Ovary (tissue), 7 donors: ENCODE measurements at regions not wholly inside any gene's neighbourhood (a gene's known extent, or its start where the extent isn't known, plus 50 kb on each side); places are given as distances from the start of the nearest gene placed in this dataset. TPM values are rescaled to one million over a fixed set of nuclear protein-coding genes. Genes with fewer than 3 reads are reported as not detected.
A peak's percentile ranks its signal among the peaks of the same experiment; 100 is the strongest.

Experiments used
- DNase-seq, 5 donors: peaks; one replicate each; pipeline ENCODE4 v3.0.0-alpha.2; 2019 to 2020
- H3K27ac ChIP-seq, 2 donors: fragments of 200-600 bp; one replicate each; pipeline versions ENCODE4 v1.5.1 to v1.8.0; 2019 to 2022
- H3K27me3 ChIP-seq: fragments of 200-600 bp; one replicate; pipeline ENCODE4 v1.8.0; 2022
- H3K36me3 ChIP-seq: fragments of 200-600 bp; sonication (generic); one replicate; pipeline ENCODE4 v1.5.1; 2019
- H3K4me1 ChIP-seq: one replicate; pipeline ENCODE4 v1.8.1; 2013; ENCODE audit warnings: mild to moderate bottlenecking, moderate library complexity; ENCODE audit not compliant: insufficient read depth
- H3K4me3 ChIP-seq: fragments of 200-600 bp; sonication (generic); one replicate; pipeline ENCODE4 v1.5.1; 2017
- H3K9me3 ChIP-seq, 2 donors: fragments of 200-600 bp in 1 of 2; sonication (generic) in 1 of 2; one replicate each; pipeline versions ENCODE4 v1.5.1 to v1.8.1; 2013 to 2019; ENCODE audit warnings: mild to moderate bottlenecking in 1 of 2, moderate library complexity in 1 of 2
- EP300 ChIP-seq: sonication (generic); formaldehyde crosslinking; IDR thresholded peaks from one replicate; pipeline ENCODE4 v1.6.1; 2017; ENCODE audit warnings: antibody characterized with exemption
- POLR2A ChIP-seq: fragments of 450-650 bp; IDR thresholded peaks from one replicate; pipeline ENCODE4 v1.6.1; 2017; ENCODE audit warnings: antibody characterized with exemption, mild to moderate bottlenecking, moderate library complexity
- WGBS, 3 donors: extraction: QIAGEN DNeasy Blood & Tissue Kit in 1 of 3; methylation state at CpG; one replicate each; pipeline versions ENCODE4 v1.1.5 to v1.1.7; 2013 to 2017; 5-methylcytosine and 5-hydroxymethylcytosine counted together
- intact Hi-C, 4 donors: fragments of 100-400 bp; cut with DNase I; formaldehyde crosslinking; loops; one replicate each; pipeline versions ENCODE4 v1.11.0 to v1.15.1; 2022 to 2023
- small RNA-seq: library from RNA; depleted of rRNA; stranded (forward); fragments of <200 nt; gene quantifications from one replicate; pipeline ENCODE3, GENCODE V24; 2016
- TF ChIP-seq, protein P1 (sequence below), 3 donors: fragments of 450-650 bp in 2 of 3; fragments of 200-600 bp in 1 of 3; IDR thresholded peaks; one replicate each; pipeline versions ENCODE4 v1.5.1 to v1.8.0; 2016 to 2022; ENCODE audit warnings: antibody characterized with exemption in 3 of 3, mild to moderate bottlenecking in 1 of 3
- donor health status: DM: no; HTN: no; CAD: no; lungs with moderate emphysema.
- donor health status: DM: no; HTN: no; CAD: no.
- donor health status: Bipolar disorder and iron deficiency.
- donor health status: DM: no; HTN: no; CAD: no.
- donor health status: DM: yes; HTN: yes; CAD: no.

DNA sequence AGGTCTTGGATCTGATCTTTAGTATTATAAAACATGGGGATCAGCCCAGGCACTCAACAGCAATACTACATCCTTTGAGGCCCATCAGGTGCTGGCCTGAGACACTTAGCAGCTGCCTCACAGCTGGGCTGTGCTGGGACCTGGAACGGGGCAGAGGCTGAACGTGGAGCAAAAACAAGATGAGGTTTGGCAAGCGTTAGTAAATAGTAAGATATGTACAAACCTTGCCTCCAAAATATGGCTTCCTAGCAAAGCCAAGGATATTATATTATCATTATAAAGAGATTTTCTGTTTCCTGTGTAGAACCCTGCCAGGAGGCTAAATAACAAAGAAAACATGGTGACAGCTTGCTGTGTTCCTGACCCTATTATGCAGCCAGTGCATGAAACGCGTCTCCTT is 60.0 kb upstream of the SPON1 start:
- no peaks in the 10 kb centered on the region for H3K27me3 ChIP-seq
- intact Hi-C loops = no loop called here
- 6 to 13% (median 7%) methylated on average over 5 of the region's 5 CpGs for WGBS, 3 donors
- DNase-seq = peak in 2 of 5 donors; percentile 34 to 46
- no peaks in the 10 kb centered on the region for H3K9me3 ChIP-seq
- H3K4me3 ChIP-seq = no peak overlapping the region
- H3K27ac ChIP-seq = no peak overlapping the region
- H3K36me3 ChIP-seq = no peaks in the 10 kb centered on the region
- TF ChIP-seq, protein P1, sequence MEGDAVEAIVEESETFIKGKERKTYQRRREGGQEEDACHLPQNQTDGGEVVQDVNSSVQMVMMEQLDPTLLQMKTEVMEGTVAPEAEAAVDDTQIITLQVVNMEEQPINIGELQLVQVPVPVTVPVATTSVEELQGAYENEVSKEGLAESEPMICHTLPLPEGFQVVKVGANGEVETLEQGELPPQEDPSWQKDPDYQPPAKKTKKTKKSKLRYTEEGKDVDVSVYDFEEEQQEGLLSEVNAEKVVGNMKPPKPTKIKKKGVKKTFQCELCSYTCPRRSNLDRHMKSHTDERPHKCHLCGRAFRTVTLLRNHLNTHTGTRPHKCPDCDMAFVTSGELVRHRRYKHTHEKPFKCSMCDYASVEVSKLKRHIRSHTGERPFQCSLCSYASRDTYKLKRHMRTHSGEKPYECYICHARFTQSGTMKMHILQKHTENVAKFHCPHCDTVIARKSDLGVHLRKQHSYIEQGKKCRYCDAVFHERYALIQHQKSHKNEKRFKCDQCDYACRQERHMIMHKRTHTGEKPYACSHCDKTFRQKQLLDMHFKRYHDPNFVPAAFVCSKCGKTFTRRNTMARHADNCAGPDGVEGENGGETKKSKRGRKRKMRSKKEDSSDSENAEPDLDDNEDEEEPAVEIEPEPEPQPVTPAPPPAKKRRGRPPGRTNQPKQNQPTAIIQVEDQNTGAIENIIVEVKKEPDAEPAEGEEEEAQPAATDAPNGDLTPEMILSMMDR (IDR thresholded peaks at IDR 0.05) = no peak
- TF ChIP-seq EP300 (no peak), POLR2A (no peak)
- no peaks in the 10 kb centered on the region for H3K4me1 ChIP-seq

DNA sequence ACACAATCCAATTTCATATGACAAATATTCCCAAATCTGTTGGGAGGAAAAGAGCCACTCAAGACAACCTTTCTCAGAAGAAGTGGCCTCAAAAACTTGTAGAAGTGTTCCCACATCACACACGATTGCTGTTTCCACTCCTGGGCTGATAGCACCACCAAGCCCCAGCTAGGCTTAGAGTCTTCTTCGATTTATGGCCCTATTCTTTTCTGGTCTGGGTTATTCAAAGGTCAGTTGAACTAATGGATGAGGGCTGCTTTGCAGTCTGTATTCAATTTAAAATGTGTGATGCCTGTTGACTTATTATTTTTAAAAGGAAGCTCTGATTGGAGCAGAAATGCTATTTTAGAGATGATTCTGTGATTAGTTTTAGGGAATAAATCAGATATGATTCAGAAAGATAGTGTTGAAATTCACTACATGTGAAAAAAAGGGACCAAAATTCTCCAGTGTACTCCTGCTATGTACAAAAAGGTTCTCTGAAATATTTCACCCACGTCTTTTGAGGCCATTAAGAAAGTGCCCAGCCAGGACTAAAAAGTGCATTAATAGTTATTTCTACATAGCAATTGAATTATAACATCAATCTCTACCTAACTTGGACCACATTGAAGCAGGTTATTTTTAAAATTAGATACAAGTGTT is 57.3 kb upstream of the SPON1 start:
- H3K36me3 ChIP-seq = no peaks in the 10 kb centered on the region
- H3K27me3 ChIP-seq = no peaks in the 10 kb centered on the region
- 59 to 79% (median 78%) methylated on average over 3 of the region's 3 CpGs for WGBS, 3 donors

DNA sequence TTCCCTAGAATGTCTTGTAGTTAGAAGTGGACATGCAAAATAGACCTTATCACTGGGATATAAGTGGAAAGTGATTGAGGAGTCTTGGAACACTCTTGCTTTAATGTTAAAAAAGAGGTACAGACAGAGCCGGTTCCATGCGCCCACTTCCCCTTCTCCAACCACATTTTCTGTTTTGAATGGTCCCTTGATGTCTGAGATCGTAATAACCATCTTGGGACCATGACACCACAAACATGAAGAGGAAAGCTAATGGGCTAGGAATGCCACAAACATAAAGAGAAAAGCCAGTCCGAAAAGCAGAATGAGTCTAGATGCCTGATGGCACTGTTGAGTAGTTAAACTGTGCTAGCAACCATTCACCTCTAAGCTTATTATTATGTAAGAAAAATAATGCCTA is 54.8 kb upstream of the SPON1 start:
- no peak overlapping the region for H3K27ac ChIP-seq
- no peaks in the 10 kb centered on the region for H3K4me1 ChIP-seq
- 80 to 94% (median 82%) methylated on average over 4 of the region's 4 CpGs for WGBS, 3 donors
- no peaks in the 10 kb centered on the region for H3K27me3 ChIP-seq
- intact Hi-C loops = no loop called here
- H3K9me3 ChIP-seq = no peaks in the 10 kb centered on the region
- no peak for TF ChIP-seq POLR2A
- no peak for TF ChIP-seq EP300
- TF ChIP-seq, protein P1 (IDR thresholded peaks at IDR 0.05) = no peak
- H3K36me3 ChIP-seq = no peaks in the 10 kb centered on the region
- no peak for DNase-seq
- H3K4me3 ChIP-seq = no peak overlapping the region

More for the DNA sequence above, 57.3 kb upstream of the SPON1 start:
- TF ChIP-seq, protein P1 (IDR thresholded peaks at IDR 0.05) = no peak
- Histone ChIP-seq H3K4me1 (no peaks in the 10 kb centered on the region), H3K9me3 (no peaks in the 10 kb centered on the region), H3K4me3 (no peak overlapping the region), H3K27ac (no peak overlapping the region)
- intact Hi-C loops = no loop called here
- DNase-seq = no peak

DNA sequence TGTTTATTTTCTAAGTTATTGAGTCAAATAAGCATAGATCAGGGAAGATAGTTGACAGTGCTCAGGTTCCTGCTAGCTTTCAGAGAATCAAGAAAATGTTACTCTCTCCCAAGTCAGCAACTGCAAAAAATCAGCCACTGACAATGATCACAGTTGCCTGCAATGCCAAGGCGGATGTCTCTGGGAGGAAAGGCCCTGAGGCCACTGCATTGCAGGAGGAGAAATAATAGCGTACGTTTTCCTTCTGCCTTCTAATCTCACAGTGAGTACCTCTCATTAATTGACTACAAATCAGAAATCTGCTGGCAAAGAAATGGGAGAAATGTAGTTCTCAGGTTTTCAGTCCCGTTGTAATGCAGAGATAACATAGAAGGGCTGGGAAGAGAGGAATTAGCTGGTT is 54.0 kb upstream of the SPON1 start:
- H3K27ac ChIP-seq = no peak overlapping the region
- H3K36me3 ChIP-seq = no peaks in the 10 kb centered on the region
- no peaks in the 10 kb centered on the region for H3K27me3 ChIP-seq
- no peak for DNase-seq
- TF ChIP-seq, protein P1 (IDR thresholded peaks at IDR 0.05) = no peak
- TF ChIP-seq EP300 = no peak
- TF ChIP-seq POLR2A = no peak
- no peaks in the 10 kb centered on the region for H3K4me1 ChIP-seq
- WGBS, 3 donors = 58 to 60% (median 59%) methylated on average over 4 of the region's 4 CpGs
- intact Hi-C loops = no loop called here
- H3K9me3 ChIP-seq = no peaks in the 10 kb centered on the region
- no peak overlapping the region for H3K4me3 ChIP-seq

Small RNAs in the stretch of these regions (small RNA-seq; reads per million reads assigned to genes)
- not detected for gene RNA5SP331
